PC-9 (cell line): ENCODE measurements at regions not wholly inside any gene's neighbourhood (a gene's known extent, or its start where the extent isn't known, plus 50 kb on each side); places are given as distances from the start of the nearest gene placed in this dataset.
"Not testable (repeated sequence)": the region's sequence is repeated elsewhere in the genome, so short reads cannot be mapped to it uniquely, and the experiment has no call there.

Experiments used
- BruUV-seq: library from RNA; stranded (reverse); fragments of 400-500 nt; replicated peaks from 2 replicates; lab custom pipeline; 2021; lab: Mats Ljungman, UMichigan
- CTCF ChIA-PET: fragments of 300-600 bp; sonication (Branson Sonifier 250); formaldehyde crosslinking; loops from one replicate; lab custom pipeline; 2022; ENCODE audit warnings: antibody characterized with exemption; lab: Charles Lee
- POLR2A ChIA-PET: fragments of 300-600 bp; sonication (Branson Sonifier 250); formaldehyde crosslinking; loops from one replicate; lab custom pipeline; 2022; ENCODE audit warnings: antibody characterized with exemption; ENCODE audit not compliant: unreplicated experiment; lab: Charles Lee
- DNase-seq, 2 experiments: peaks; one replicate each; pipeline versions ENCODE4 v3.0.0 to v3.0.0-alpha.2; 2015 to 2022; ENCODE audit warnings: mixed read lengths in 1 of 2
- H2AFZ ChIP-seq: fragments of 200-600 bp; sonication (generic); 2 replicates; pipeline ENCODE4 v1.8.1; 2017; ENCODE audit warnings: antibody characterized with exemption
- H3F3A ChIP-seq: fragments of 200-600 bp; sonication (generic); 2 replicates; pipeline ENCODE4 v1.8.1; 2017; ENCODE audit warnings: antibody characterized with exemption, mild to moderate bottlenecking, low read depth; ENCODE audit not compliant: insufficient read depth
- H3K27ac ChIP-seq: fragments of 200-600 bp; sonication (generic); 2 replicates; pipeline ENCODE4 v1.6.1; 2016; ENCODE audit warnings: mixed run types
- H3K27me3 ChIP-seq: fragments of 200-600 bp; sonication (generic); 2 replicates; pipeline ENCODE4 v1.6.1; 2016; ENCODE audit warnings: low read depth, mixed run types; ENCODE audit not compliant: insufficient read depth
- H3K36me3 ChIP-seq: fragments of 200-600 bp; sonication (generic); 2 replicates; pipeline ENCODE4 v1.6.1; 2016; ENCODE audit warnings: low read depth, mixed run types
- H3K4me1 ChIP-seq: fragments of 200-600 bp; sonication (generic); replicated peaks from 2 replicates; pipeline ENCODE4 v1.6.1; 2016; ENCODE audit warnings: mixed run types; ENCODE audit not compliant: insufficient read depth
- H3K4me2 ChIP-seq: fragments of 200-600 bp; sonication (generic); 2 replicates; pipeline ENCODE4 v1.6.1; 2017; ENCODE audit warnings: mixed run types
- H3K4me3 ChIP-seq: fragments of 200-600 bp; sonication (generic); 2 replicates; pipeline ENCODE4 v1.6.1; 2016; ENCODE audit warnings: mixed run types
- H3K79me2 ChIP-seq: fragments of 200-600 bp; sonication (generic); 2 replicates; pipeline ENCODE4 v1.6.1; 2017; ENCODE audit warnings: low read depth, mixed run types
- H3K9me2 ChIP-seq: fragments of 200-600 bp; sonication (generic); 2 replicates; pipeline ENCODE4 v1.8.1; 2017; ENCODE audit warnings: mild to moderate bottlenecking; ENCODE audit not compliant: insufficient read depth
- H3K9me3 ChIP-seq: fragments of 200-600 bp; sonication (generic); 2 replicates; pipeline ENCODE4 v1.8.1; 2016; ENCODE audit warnings: low read depth; ENCODE audit not compliant: insufficient read depth
- H4K20me1 ChIP-seq: fragments of 200-600 bp; sonication (generic); 2 replicates; pipeline ENCODE4 v1.8.1; 2017; ENCODE audit not compliant: insufficient read depth
- EZH2 ChIP-seq: fragments of 200-600 bp; sonication (generic); IDR thresholded peaks from 2 replicates; pipeline ENCODE4 v1.8.0; 2017; ENCODE audit warnings: antibody characterized with exemption, low read depth
- intact Hi-C: fragments of 100-400 bp; cut with micrococcal nuclease; formaldehyde crosslinking; loops from one replicate; pipeline ENCODE4 v1.10.0; 2022; ENCODE audit not compliant: unreplicated experiment
- TF ChIP-seq, protein P1 (sequence below): fragments of 200-600 bp; sonication (generic); conservative IDR thresholded peaks from 2 replicates; pipeline ENCODE4 v1.6.1; 2017; ENCODE audit warnings: mixed run types, antibody characterized with exemption, mild to moderate bottlenecking, moderate library complexity

DNA sequence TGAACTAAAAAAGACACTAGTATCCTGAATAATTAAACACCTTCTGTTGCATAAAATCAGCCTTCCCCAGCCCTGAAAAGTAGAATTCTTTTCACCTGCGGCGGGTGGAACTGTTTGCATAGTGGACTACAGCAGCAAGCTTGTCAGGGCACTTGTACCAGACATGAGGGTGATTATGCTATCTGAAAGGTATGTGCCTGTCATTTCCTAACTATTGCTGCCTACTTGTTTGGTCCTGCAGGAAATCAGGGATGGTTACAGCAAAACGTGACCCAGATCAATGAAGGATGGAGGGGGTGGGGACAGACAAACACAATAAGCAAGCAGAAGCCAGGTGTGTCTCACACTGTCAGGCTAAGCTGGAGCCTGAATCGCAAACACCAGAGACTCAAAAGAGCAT is 385.6 kb downstream of the MLLT3 start:
- ChIA-PET CTCF (no interaction called here), POLR2A (no interaction called here)
- no peaks in the 10 kb centered on the region for H3K4me1 ChIP-seq
- H3K36me3 ChIP-seq: no peaks in the 10 kb centered on the region
- no peak overlapping the region for H3K4me2 ChIP-seq
- intact Hi-C loops: no loop called here
- no TSS peak for BruUV-seq
- H2AFZ ChIP-seq: no peak overlapping the region
- H3K79me2 ChIP-seq: no peaks in the 10 kb centered on the region
- no peak overlapping the region for H3K27ac ChIP-seq
- H3K9me2 ChIP-seq: no peaks in the 10 kb centered on the region
- H3K27me3 ChIP-seq: no peaks in the 10 kb centered on the region
- no peak overlapping the region for H3K4me3 ChIP-seq
- no peaks in the 10 kb centered on the region for H3F3A ChIP-seq
- no peak for TF ChIP-seq EZH2
- TF ChIP-seq, protein P1, sequence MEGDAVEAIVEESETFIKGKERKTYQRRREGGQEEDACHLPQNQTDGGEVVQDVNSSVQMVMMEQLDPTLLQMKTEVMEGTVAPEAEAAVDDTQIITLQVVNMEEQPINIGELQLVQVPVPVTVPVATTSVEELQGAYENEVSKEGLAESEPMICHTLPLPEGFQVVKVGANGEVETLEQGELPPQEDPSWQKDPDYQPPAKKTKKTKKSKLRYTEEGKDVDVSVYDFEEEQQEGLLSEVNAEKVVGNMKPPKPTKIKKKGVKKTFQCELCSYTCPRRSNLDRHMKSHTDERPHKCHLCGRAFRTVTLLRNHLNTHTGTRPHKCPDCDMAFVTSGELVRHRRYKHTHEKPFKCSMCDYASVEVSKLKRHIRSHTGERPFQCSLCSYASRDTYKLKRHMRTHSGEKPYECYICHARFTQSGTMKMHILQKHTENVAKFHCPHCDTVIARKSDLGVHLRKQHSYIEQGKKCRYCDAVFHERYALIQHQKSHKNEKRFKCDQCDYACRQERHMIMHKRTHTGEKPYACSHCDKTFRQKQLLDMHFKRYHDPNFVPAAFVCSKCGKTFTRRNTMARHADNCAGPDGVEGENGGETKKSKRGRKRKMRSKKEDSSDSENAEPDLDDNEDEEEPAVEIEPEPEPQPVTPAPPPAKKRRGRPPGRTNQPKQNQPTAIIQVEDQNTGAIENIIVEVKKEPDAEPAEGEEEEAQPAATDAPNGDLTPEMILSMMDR: no peak
- no peak for DNase-seq
- H4K20me1 ChIP-seq: no peaks in the 10 kb centered on the region
- H3K9me3 ChIP-seq: no peaks in the 10 kb centered on the region

DNA sequence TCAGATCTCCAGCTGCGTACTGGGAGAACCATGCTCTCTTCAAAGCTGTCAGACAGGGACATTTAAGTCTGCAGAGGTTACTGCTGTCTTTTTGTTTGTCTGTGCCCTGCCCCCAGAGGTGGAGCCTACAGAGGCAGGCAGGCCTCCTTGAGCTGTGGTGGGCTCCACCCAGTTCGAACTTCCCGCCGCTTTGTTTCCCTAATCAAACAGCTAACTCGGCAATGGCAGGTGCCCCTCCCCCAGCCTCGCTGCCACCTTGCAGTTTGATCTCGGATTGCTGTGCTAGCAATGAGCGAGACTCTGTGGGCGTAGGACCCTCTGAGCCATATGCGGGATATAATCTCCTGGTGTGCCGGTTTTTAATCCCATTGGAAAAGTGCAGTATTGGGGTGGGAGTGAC is 387.1 kb downstream of the MLLT3 start:
- BruUV-seq, POLR2A ChIA-PET, H3K27ac ChIP-seq: not testable (repeated sequence)

DNA sequence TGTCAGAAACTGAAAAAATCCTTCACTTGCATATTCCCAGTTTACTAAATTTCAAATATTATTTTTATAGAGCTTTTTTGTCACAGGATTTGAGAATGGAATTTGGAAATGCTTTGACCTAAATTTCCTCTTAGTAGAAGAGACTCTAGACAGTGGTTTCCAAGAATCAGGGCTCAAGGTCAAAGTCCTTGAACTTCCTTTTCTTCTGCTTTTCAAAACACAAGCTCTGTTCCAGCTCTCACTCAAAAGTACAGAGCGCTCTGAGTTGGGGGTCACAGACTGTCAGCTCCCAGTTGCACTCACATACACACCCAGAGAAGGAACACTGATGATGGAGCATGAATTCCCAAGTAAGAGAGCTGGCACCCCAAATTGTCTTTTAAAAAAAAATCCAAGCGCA is 394.2 kb downstream of the MLLT3 start:
- no TSS peak for BruUV-seq
- no peaks in the 10 kb centered on the region for H3K79me2 ChIP-seq
- POLR2A ChIA-PET: no interaction called here
- no peaks in the 10 kb centered on the region for H3K4me1 ChIP-seq
- H2AFZ ChIP-seq: no peak overlapping the region
- H3K9me2 ChIP-seq: no peaks in the 10 kb centered on the region
- H3K9me3 ChIP-seq: no peaks in the 10 kb centered on the region
- intact Hi-C loops: no loop called here
- TF ChIP-seq EZH2: no peak
- TF ChIP-seq, protein P1: no peak
- DNase-seq: no peak
- CTCF ChIA-PET: no interaction called here
- H3K4me2 ChIP-seq: no peak overlapping the region
- no peaks in the 10 kb centered on the region for H3K27me3 ChIP-seq
- no peaks in the 10 kb centered on the region for H3K36me3 ChIP-seq
- no peak overlapping the region for H3K27ac ChIP-seq
- no peaks in the 10 kb centered on the region for H4K20me1 ChIP-seq
- no peak overlapping the region for H3K4me3 ChIP-seq
- no peaks in the 10 kb centered on the region for H3F3A ChIP-seq

More for the DNA sequence above, 387.1 kb downstream of the MLLT3 start:
- intact Hi-C loops, CTCF ChIA-PET, H2AFZ ChIP-seq, H3K9me3 ChIP-seq, H3K4me3 ChIP-seq, H3F3A ChIP-seq, H4K20me1 ChIP-seq, H3K27me3 ChIP-seq, H3K4me1 ChIP-seq, H3K4me2 ChIP-seq, H3K79me2 ChIP-seq, DNase-seq, H3K9me2 ChIP-seq, H3K36me3 ChIP-seq: not testable (repeated sequence)

DNA sequence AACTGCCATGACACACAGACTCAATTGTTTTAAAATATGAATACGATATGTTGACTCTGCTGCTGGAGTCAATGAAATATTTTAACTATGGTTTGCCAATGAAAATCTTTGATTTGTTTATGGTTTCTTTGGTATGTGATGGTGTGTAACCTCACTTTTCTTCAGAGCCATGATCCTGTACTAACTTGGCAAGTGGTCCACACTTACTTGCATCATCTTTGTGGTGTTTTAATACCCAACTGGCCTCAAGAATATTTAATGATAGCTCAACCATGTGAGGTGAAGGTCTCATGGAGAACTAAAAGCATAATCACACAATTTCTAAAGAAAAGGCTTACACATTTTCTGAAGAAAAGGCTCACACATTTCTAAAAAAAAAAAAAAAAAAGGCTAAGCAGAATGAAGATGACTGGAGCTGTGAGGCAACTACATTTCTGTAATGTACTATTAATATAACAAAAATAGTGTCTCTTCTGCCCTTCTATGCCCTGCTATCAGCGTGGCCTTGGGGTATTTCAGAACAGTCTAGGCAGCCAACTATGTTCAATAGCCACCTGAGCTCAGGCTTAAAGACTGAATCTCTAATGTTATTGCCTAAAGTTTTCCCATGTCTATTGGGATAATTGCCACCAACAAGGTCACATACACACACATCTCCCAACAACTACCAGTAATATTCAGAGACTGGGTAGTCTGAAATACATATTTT is 395.0 kb downstream of the MLLT3 start:
- Histone ChIP-seq H3F3A (no peaks in the 10 kb centered on the region), H3K4me1 (no peaks in the 10 kb centered on the region), H3K4me2 (no peak overlapping the region), H2AFZ (no peak overlapping the region), H3K9me2 (no peaks in the 10 kb centered on the region), H4K20me1 (no peaks in the 10 kb centered on the region), H3K27me3 (no peaks in the 10 kb centered on the region), H3K36me3 (no peaks in the 10 kb centered on the region), H3K4me3 (no peak overlapping the region), H3K9me3 (no peaks in the 10 kb centered on the region), H3K79me2 (no peaks in the 10 kb centered on the region), H3K27ac (no peak overlapping the region)
- CTCF ChIA-PET: no interaction called here
- TF ChIP-seq EZH2: no peak
- TF ChIP-seq, protein P1: no peak
- POLR2A ChIA-PET: no interaction called here
- DNase-seq: no peak
- intact Hi-C loops: no loop called here
- BruUV-seq: no TSS peak
